Osteoblast (primary cell): ENCODE measurements at regions not wholly inside any gene's neighbourhood (a gene's known extent, or its start where the extent isn't known, plus 50 kb on each side); places are given as distances from the start of the nearest gene placed in this dataset.

ENCODE experiments used
- DNase-seq: peaks from one replicate; pipeline ENCODE4 v3.0.0; 2011; ENCODE audit warnings: low spot score, mixed read lengths; ENCODE audit not compliant: insufficient read length; ENCODE audit errors: missing footprints
- H2AFZ ChIP-seq: 2 replicates; pipeline ENCODE4 v1.6.0; 2011; ENCODE audit warnings: mild to moderate bottlenecking, low read length
- H3K27ac ChIP-seq: 2 replicates; pipeline ENCODE4 v1.5.1; 2011; ENCODE audit warnings: mild to moderate bottlenecking, low read depth, low read length, moderate library complexity
- H3K27me3 ChIP-seq: 2 replicates; pipeline ENCODE4 v1.6.0; 2012; ENCODE audit warnings: mild to moderate bottlenecking, control low read depth, inconsistent platforms, low read length, moderate library complexity; ENCODE audit not compliant: insufficient read depth
- H3K36me3 ChIP-seq: 2 replicates; pipeline ENCODE4 v1.5.1; 2011; ENCODE audit warnings: mild to moderate bottlenecking, low read length, control low read depth, moderate library complexity; ENCODE audit not compliant: insufficient read depth
- H3K4me1 ChIP-seq: 2 replicates; pipeline ENCODE4 v1.5.1; 2011; ENCODE audit warnings: mild to moderate bottlenecking, low read length, control low read depth, moderate library complexity; ENCODE audit not compliant: insufficient read depth
- H3K4me2 ChIP-seq: 2 replicates; pipeline ENCODE4 v1.6.0; 2011; ENCODE audit warnings: mild to moderate bottlenecking, low read length; ENCODE audit not compliant: insufficient read depth
- H3K4me3 ChIP-seq: fragments of 200-600 bp; sonication (generic); 3 replicates; pipeline ENCODE4 v1.5.1; 2012; ENCODE audit warnings: mild to moderate bottlenecking, low read length, inconsistent platforms; ENCODE audit not compliant: insufficient read depth
- H3K79me2 ChIP-seq: 2 replicates; pipeline ENCODE4 v1.6.0; 2012; ENCODE audit warnings: mild to moderate bottlenecking, low read length, control low read depth, inconsistent platforms; ENCODE audit not compliant: insufficient read depth
- H3K9me3 ChIP-seq: 2 replicates; pipeline ENCODE4 v1.5.1; 2011; ENCODE audit warnings: low read depth, low read length, control low read depth
- H4K20me1 ChIP-seq: 2 replicates; pipeline ENCODE4 v1.6.0; 2012; ENCODE audit warnings: mild to moderate bottlenecking, low read length, control low read depth; ENCODE audit not compliant: insufficient read depth
- TF ChIP-seq, protein P1 (sequence below): IDR thresholded peaks from 2 replicates; pipeline ENCODE4 v1.5.1; 2011; ENCODE audit warnings: mild to moderate bottlenecking, low read depth, low read length, moderate library complexity; ENCODE audit errors: extremely low read depth

DNA sequence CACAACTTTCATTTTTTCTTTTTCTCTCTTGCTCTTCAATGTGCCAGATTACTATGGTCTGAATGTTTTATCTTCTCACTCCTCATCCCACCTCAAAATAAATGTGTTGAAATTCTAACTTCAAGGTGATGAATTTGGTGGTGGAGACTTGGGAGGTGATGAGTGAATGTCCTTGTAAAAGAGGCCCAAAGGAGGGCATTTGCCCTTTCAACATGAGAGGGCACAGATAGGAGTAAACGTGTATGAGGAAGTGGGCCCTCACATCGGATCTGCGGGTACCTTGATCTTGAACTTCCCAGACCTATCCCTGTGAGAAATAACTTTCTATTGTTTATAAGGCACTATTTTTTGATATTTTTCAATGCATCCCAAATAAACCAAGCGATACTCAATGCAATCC, 412.3 kb upstream of the ADGRL2 start:
- Histone ChIP-seq H3K36me3 (no peaks in the 10 kb centered on the region), H3K9me3 (no peaks in the 10 kb centered on the region), H3K4me1 (no peaks in the 10 kb centered on the region), H4K20me1 (no peaks in the 10 kb centered on the region), H3K27me3 (no peaks in the 10 kb centered on the region), H3K27ac (no peak overlapping the region), H3K79me2 (no peaks in the 10 kb centered on the region), H2AFZ (no peak overlapping the region), H3K4me3 (no peak overlapping the region), H3K4me2 (no peak overlapping the region)
- no peak for DNase-seq
- TF ChIP-seq, protein P1, sequence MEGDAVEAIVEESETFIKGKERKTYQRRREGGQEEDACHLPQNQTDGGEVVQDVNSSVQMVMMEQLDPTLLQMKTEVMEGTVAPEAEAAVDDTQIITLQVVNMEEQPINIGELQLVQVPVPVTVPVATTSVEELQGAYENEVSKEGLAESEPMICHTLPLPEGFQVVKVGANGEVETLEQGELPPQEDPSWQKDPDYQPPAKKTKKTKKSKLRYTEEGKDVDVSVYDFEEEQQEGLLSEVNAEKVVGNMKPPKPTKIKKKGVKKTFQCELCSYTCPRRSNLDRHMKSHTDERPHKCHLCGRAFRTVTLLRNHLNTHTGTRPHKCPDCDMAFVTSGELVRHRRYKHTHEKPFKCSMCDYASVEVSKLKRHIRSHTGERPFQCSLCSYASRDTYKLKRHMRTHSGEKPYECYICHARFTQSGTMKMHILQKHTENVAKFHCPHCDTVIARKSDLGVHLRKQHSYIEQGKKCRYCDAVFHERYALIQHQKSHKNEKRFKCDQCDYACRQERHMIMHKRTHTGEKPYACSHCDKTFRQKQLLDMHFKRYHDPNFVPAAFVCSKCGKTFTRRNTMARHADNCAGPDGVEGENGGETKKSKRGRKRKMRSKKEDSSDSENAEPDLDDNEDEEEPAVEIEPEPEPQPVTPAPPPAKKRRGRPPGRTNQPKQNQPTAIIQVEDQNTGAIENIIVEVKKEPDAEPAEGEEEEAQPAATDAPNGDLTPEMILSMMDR: no peak

DNA sequence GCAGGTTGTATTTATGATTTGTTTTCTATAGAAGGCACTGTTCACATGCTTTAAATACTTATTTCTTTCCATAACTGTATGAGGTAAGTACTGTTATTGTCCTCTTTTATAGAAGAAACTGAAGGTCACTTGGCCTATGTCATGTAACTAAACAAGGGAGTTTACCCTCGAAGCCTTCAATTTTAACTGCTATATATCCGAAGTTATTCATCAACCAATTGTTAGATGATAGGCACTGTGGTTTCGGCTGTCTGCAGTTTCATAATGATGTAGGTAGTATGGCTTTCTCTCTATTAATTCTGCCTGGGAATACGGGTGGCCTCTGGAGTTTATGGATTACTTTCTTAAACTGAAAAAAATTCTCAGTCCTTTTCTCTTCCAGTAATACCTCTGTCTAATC, 413.3 kb upstream of the ADGRL2 start:
- TF ChIP-seq, protein P1: no peak
- no peak overlapping the region for H3K4me2 ChIP-seq
- no peak overlapping the region for H3K27ac ChIP-seq
- H3K4me3 ChIP-seq: no peak overlapping the region
- H3K36me3 ChIP-seq: no peaks in the 10 kb centered on the region
- no peaks in the 10 kb centered on the region for H4K20me1 ChIP-seq
- no peaks in the 10 kb centered on the region for H3K4me1 ChIP-seq
- H2AFZ ChIP-seq: no peak overlapping the region
- no peaks in the 10 kb centered on the region for H3K9me3 ChIP-seq
- no peak for DNase-seq
- H3K79me2 ChIP-seq: no peaks in the 10 kb centered on the region
- H3K27me3 ChIP-seq: no peaks in the 10 kb centered on the region

DNA sequence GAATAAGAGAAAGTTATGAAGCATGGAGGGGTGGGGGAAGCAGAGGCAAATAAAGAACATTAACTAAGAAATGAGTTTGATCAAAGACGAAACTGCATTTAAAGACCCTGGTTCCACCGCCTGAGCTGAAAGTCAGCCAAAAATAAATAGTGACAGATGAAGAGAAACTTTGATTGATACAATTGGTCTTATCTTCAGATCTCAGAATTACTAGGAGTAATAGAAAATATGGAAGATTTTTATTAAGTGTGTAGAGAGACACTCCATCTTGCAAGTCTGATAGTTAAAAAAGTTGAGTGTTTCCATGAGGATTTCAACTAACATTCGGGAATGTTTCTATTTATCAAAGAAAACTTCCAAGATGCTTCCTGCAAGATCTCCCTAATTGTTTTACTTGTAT, 418.2 kb upstream of the ADGRL2 start:
- Histone ChIP-seq H3K4me3 (no peak overlapping the region), H4K20me1 (no peaks in the 10 kb centered on the region), H3K9me3 (no peaks in the 10 kb centered on the region), H3K4me2 (no peak overlapping the region), H3K27me3 (no peaks in the 10 kb centered on the region), H3K4me1 (no peaks in the 10 kb centered on the region), H2AFZ (no peak overlapping the region), H3K79me2 (no peaks in the 10 kb centered on the region), H3K27ac (no peak overlapping the region), H3K36me3 (no peaks in the 10 kb centered on the region)
- DNase-seq: no peak
- TF ChIP-seq, protein P1: no peak

DNA sequence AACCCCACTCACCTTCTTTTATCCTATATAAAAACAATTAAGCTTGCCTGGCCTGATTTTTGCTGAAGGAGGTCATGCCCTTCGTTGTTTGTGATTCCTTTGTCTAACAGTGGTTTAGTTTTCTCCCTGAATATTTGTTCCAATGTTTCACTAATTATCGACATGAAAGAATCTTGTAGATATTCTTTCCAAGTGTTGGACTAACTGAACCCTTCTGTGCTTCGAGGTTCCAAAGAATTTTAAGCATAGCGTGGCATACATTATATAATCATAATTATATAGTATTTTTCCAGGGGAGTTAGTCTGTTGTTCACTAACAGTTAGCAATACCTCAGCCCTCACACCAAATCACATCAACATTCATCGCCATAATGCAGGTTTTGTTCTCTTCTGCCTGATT, 418.9 kb upstream of the ADGRL2 start:
- TF ChIP-seq, protein P1: no peak
- no peak overlapping the region for H2AFZ ChIP-seq
- no peak for DNase-seq
- no peak overlapping the region for H3K27ac ChIP-seq
- no peaks in the 10 kb centered on the region for H3K36me3 ChIP-seq
- H3K9me3 ChIP-seq: no peaks in the 10 kb centered on the region
- H3K4me2 ChIP-seq: no peak overlapping the region
- H3K4me3 ChIP-seq: no peak overlapping the region
- H3K27me3 ChIP-seq: no peaks in the 10 kb centered on the region
- H3K4me1 ChIP-seq: no peaks in the 10 kb centered on the region
- H3K79me2 ChIP-seq: no peaks in the 10 kb centered on the region
- no peaks in the 10 kb centered on the region for H4K20me1 ChIP-seq
